Fibroblast of villous mesenchyme (primary cell): ENCODE measurements at regions not wholly inside any gene's neighbourhood (a gene's known extent, or its start where the extent isn't known, plus 50 kb on each side); places are given as distances from the start of the nearest gene placed in this dataset.

Experiments used
- DNase-seq: peaks from one replicate; pipeline ENCODE4 v3.0.0-alpha.2; 2010; ENCODE audit warnings: low read depth
- H3K4me3 ChIP-seq: 2 replicates; pipeline ENCODE4 v1.5.1; 2011; ENCODE audit warnings: low read depth, mild to moderate bottlenecking, low read length
- TF ChIP-seq, protein P1 (sequence below): IDR thresholded peaks from 2 replicates; pipeline ENCODE4 v1.5.1; 2012; ENCODE audit warnings: low read depth, mild to moderate bottlenecking, low read length; ENCODE audit not compliant: insufficient read depth

DNA sequence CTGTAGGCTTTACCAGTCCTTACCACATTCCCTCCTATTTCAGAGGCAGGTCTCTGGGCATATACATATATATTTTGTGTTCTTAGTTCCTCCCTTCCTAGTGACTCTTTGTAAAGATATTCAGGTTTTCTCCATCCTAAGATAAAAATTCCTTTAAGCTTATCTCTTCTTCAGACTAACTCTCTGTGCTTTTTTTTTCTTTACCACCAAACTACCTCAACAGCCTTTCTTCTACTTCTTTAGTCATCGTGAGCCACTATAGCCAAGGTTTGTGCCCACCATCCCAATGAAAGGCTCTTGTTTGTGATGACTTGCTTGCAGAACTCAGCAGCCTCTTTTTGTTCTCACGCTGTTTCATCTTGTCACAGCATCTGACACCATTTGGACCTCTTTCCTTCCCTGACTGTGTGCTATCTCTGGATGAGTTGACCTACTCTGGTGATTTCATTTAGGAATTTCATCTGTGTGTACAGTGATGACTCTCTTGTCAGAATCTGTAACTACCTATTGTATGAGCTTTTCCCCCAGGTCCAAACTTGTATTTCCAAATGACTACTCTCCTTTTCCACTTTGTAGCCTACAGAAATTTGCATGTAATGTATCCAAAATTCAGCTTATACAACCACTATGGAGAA is 59.0 kb upstream of the MACF1 start:
- no peak for DNase-seq
- TF ChIP-seq, protein P1, sequence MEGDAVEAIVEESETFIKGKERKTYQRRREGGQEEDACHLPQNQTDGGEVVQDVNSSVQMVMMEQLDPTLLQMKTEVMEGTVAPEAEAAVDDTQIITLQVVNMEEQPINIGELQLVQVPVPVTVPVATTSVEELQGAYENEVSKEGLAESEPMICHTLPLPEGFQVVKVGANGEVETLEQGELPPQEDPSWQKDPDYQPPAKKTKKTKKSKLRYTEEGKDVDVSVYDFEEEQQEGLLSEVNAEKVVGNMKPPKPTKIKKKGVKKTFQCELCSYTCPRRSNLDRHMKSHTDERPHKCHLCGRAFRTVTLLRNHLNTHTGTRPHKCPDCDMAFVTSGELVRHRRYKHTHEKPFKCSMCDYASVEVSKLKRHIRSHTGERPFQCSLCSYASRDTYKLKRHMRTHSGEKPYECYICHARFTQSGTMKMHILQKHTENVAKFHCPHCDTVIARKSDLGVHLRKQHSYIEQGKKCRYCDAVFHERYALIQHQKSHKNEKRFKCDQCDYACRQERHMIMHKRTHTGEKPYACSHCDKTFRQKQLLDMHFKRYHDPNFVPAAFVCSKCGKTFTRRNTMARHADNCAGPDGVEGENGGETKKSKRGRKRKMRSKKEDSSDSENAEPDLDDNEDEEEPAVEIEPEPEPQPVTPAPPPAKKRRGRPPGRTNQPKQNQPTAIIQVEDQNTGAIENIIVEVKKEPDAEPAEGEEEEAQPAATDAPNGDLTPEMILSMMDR: no peak
- H3K4me3 ChIP-seq: no peak overlapping the region

DNA sequence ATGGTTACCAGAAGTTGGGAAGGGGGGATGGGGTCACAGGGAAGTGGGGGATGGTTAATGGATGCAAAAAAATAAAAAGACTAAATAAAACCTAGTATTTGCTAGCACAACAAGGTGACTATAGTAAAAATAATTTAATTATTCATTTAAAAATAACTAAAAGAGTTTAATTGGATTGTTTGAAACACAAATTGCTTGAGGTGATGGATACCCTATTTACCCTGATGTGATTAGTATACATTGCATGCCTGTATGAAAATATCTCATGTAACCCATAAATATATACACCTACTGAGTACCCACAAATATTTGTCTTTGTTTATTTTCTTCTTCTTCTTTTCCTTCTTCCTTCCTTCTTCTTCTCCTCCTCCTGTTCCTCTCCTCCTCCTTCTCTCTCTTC is 57.8 kb upstream of the MACF1 start:
- H3K4me3 ChIP-seq: no peak overlapping the region
- TF ChIP-seq, protein P1: no peak
- DNase-seq: no peak

DNA sequence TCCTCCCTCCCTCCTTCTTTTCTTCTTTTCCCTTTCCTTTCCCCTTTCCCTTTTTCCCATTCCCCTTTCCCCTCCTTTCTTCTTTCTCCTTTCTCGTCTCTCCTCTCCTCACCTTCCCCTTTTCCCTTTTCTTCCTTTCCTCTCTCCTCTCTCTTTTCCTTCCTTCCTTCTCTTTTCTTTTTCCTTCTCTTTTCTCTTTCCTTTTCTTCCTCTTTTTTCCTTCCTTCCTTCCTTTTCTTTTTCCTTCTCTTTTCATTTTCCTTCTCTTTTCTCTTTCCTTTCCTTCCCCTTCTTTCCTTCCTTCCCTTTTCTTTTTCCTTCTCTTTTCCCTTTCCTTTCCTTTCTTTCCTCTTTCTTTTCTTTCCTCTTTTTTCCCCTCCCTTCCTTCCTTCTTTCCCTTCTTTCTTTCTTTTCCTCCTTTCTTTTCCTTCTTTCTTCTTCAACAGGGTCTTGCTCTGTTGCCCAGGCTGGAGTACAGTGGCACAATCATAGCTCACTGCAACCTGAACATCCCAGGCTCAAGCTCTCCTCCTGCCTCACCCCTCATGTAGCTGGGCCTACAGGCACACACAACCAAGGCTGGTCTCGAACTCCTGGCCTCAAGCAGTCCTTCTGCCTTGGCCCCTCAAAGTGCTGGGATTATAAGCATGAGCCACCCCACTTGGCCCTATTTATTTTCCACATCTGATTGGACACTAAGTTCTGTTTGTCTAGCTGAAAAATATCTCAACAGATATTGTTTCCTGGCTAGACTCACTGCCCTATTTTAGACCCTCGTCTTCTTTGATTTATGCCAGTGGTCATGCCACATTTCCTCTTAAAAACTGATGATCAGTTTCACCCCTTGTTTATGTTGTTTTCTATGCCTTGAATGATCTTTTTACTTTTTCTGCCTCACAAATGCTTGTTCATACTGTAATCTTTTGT is 57.1 kb upstream of the MACF1 start:
- H3K4me3 ChIP-seq: no peak overlapping the region
- TF ChIP-seq, protein P1: no peak
- DNase-seq: no peak

DNA sequence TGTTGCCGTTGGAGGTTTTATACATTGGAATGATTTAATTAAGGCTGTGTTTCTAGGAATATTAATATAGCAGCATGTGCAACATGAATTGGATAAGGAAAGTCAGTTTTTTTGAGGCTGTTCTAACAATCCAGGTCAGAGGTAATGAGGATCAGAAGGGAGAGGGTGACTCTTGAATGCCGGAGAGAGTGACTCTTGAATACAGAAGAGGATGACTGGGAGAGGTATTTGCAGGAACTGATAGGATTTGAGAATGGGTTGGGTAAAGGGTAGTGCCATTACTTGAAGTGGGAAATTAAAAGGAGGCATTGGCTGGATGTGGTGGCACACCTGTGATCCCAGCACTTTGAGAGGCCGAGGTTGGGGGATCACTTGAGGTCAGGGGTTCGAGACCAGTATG is 55.6 kb upstream of the MACF1 start:
- no peak for DNase-seq
- H3K4me3 ChIP-seq: no peak overlapping the region

DNA sequence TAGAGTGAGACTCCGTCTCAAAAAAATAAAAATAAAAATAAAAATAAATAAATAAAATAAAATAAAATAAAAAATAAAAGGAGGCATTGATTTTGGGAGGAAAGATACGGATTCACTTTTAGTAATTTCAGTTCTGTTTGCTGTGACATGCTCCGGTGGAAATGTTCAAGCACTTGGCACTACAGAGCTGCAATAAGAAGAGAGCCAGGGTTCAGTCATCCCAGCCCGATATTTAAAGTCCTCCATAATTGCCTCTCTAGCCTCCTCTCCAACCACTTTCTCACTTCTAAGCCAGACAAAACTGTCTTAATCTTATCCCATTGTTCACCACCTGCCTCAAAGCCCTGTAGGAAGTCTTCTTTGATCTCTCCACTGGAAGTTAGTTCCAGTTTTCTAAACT is 55.0 kb upstream of the MACF1 start:
- TF ChIP-seq, protein P1: no peak
- H3K4me3 ChIP-seq: no peak overlapping the region
- DNase-seq: no peak

More for the DNA sequence above, 55.6 kb upstream of the MACF1 start:
- TF ChIP-seq, protein P1: no peak

DNA sequence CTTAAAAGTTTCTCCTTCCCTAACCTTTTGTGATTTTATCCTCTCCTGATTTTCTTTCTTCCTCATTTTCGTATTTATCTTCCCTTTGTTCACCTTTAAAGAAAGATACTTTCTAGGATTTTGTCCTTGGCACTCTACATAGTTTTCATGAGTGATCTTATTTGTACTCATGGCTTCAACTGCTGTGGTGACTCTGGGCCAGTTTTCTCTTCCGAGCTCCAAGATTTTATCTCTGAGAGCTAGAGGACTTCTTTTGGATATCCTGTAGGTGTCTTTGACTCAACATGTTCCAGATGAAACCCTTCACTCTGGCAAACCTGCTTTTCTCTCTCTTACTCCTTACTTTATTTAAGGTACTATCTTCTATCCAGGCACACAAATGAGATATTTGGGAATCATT is 53.7 kb upstream of the MACF1 start:
- TF ChIP-seq, protein P1: no peak
- no peak for DNase-seq
- no peak overlapping the region for H3K4me3 ChIP-seq

DNA sequence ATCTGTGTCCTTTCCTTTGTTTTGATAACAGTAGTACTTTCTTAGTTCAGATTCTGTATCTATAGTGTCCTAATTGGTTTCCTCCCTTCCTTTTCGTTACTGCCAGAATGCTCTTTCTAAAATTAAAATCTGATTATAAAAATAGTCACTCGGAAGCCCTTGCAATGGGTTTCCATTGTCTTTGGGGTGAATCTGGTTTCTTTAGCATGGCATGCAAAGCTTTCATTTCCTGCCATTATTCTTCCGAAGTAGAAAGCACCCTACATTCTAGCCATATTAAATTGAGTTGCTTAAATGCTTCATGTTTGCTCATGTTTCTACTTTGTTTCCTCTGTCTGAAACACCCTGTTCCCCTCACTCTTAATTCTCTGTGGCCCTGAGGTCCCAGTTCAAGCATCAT is 53.2 kb upstream of the MACF1 start:
- DNase-seq: no peak
- no peak overlapping the region for H3K4me3 ChIP-seq
- TF ChIP-seq, protein P1: no peak
